Smooth muscle cell (in vitro differentiated cells): ENCODE measurements at regions not wholly inside any gene's neighbourhood (a gene's known extent, or its start where the extent isn't known, plus 50 kb on each side); places are given as distances from the start of the nearest gene placed in this dataset.
A peak's percentile ranks its signal among the peaks of the same experiment; 100 is the strongest.

Experiments used
- DNase-seq: peaks from one replicate; lab custom pipeline; 2025; ENCODE audit not compliant: unreplicated experiment; lab: John Stamatoyannopoulos, UW
- H2AFZ ChIP-seq: fragments of 200-600 bp; sonication (generic); 2 replicates; pipeline ENCODE4 v1.6.0; 2016; ENCODE audit warnings: antibody characterized with exemption, low read depth, mild to moderate bottlenecking
- H3F3A ChIP-seq: fragments of 200-600 bp; sonication (generic); 2 replicates; pipeline ENCODE4 v1.6.0; 2017; ENCODE audit warnings: antibody characterized with exemption, low read depth
- H3K27ac ChIP-seq: fragments of 200-600 bp; sonication (generic); 2 replicates; pipeline ENCODE4 v1.5.1; 2016; ENCODE audit warnings: low read depth, mild to moderate bottlenecking
- H3K27me3 ChIP-seq: fragments of 200-600 bp; sonication (generic); 2 replicates; pipeline ENCODE4 v1.6.1; 2016; ENCODE audit warnings: low read depth, mild to moderate bottlenecking
- H3K36me3 ChIP-seq: fragments of 200-600 bp; sonication (generic); 2 replicates; pipeline ENCODE4 v1.5.1; 2016; ENCODE audit warnings: low read depth
- H3K4me1 ChIP-seq: fragments of 200-600 bp; sonication (generic); 2 replicates; pipeline ENCODE4 v1.5.1; 2016; ENCODE audit warnings: low read depth
- H3K4me2 ChIP-seq: fragments of 200-600 bp; sonication (generic); 2 replicates; pipeline ENCODE4 v1.6.0; 2016; ENCODE audit warnings: mild to moderate bottlenecking
- H3K4me3 ChIP-seq: fragments of 200-600 bp; sonication (generic); 2 replicates; pipeline ENCODE4 v1.5.1; 2016; ENCODE audit warnings: mild to moderate bottlenecking
- H3K79me2 ChIP-seq: fragments of 200-600 bp; sonication (generic); 2 replicates; pipeline ENCODE4 v1.6.0; 2016; ENCODE audit warnings: low read depth, mild to moderate bottlenecking
- H3K9ac ChIP-seq: fragments of 200-600 bp; sonication (generic); 2 replicates; pipeline ENCODE4 v1.6.0; 2016; ENCODE audit warnings: low read depth
- H3K9me3 ChIP-seq: fragments of 200-600 bp; sonication (generic); replicated peaks from 2 replicates; pipeline ENCODE4 v1.5.1; 2016; ENCODE audit warnings: low read depth
- H4K20me1 ChIP-seq: fragments of 200-600 bp; sonication (generic); 2 replicates; pipeline ENCODE4 v1.6.0; 2016; ENCODE audit warnings: low read depth
- WGBS: methylation state at CpG from one replicate; pipeline ENCODE4 v1.1.7; 2016; ENCODE audit warnings: low lambda C conversion rate; 5-methylcytosine and 5-hydroxymethylcytosine counted together
- TF ChIP-seq, protein P1 (sequence below): fragments of 200-600 bp; sonication (generic); IDR thresholded peaks from 2 replicates; pipeline ENCODE4 v1.5.1; 2017; ENCODE audit warnings: borderline replicate concordance, mild to moderate bottlenecking, antibody characterized with exemption; ENCODE audit not compliant: insufficient read depth, poor library complexity, severe bottlenecking

DNA sequence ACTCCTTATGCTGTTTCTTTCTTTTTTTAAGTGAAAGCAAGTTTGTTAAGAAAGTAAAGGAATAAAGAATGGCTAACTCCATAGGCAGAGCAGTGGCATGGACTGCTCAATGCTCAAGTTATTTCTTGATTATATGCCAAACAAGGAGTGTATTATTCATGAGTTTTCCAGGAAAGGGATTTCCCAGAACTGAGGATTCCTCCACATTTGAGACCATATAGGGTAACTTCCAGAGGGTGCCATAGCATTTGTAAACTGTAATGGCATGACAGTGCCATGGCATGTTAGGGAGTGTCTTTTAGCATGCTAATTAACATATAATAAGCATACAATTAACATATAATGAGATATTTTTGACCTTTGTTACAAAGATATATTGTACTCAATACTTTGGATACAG lies 1034.5 kb upstream of the PHF14 start:
- peak overlapping the region; percentile 70 for H3K27ac ChIP-seq
- TF ChIP-seq, protein P1, sequence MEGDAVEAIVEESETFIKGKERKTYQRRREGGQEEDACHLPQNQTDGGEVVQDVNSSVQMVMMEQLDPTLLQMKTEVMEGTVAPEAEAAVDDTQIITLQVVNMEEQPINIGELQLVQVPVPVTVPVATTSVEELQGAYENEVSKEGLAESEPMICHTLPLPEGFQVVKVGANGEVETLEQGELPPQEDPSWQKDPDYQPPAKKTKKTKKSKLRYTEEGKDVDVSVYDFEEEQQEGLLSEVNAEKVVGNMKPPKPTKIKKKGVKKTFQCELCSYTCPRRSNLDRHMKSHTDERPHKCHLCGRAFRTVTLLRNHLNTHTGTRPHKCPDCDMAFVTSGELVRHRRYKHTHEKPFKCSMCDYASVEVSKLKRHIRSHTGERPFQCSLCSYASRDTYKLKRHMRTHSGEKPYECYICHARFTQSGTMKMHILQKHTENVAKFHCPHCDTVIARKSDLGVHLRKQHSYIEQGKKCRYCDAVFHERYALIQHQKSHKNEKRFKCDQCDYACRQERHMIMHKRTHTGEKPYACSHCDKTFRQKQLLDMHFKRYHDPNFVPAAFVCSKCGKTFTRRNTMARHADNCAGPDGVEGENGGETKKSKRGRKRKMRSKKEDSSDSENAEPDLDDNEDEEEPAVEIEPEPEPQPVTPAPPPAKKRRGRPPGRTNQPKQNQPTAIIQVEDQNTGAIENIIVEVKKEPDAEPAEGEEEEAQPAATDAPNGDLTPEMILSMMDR: no peak
- H3K79me2 ChIP-seq: no peaks in the 10 kb centered on the region
- H4K20me1 ChIP-seq: no peaks in the 10 kb centered on the region
- H3K36me3 ChIP-seq: no peaks in the 10 kb centered on the region
- H2AFZ ChIP-seq: peak overlapping the region; percentile 26
- DNase-seq: no peak
- peak overlapping the region; percentile 78 for H3K4me2 ChIP-seq
- H3K9me3 ChIP-seq: no peaks in the 10 kb centered on the region
- H3K4me3 ChIP-seq: no peak overlapping the region
- no peaks in the 10 kb centered on the region for H3F3A ChIP-seq
- H3K27me3 ChIP-seq: no peaks in the 10 kb centered on the region
- H3K9ac ChIP-seq: no peak overlapping the region
- H3K4me1 ChIP-seq: peaks cover 22% of the 10 kb centered on the region

DNA sequence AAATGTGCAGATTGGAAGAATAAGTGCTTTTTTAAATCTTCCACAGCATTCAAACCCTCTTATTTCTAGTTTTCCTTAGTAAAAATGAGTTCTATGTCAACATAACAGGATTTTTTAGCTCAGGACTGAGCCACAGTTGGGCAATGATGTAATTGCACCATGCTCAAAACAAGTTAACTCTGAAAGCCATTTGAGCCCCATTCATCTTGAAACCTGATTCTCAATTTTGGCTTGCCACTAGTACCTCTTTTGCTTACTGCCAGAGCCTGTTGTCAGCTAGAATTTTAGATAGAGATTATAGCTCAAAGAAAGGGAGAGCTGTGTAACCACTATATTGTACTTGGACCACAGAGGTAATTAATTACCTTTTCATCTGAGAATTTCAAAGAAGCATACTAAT lies 1028.5 kb upstream of the PHF14 start:
- Histone ChIP-seq H3K27ac (no peak overlapping the region), H3K9ac (no peak overlapping the region), H3K36me3 (no peaks in the 10 kb centered on the region), H3K79me2 (no peaks in the 10 kb centered on the region), H2AFZ (no peak overlapping the region), H3K9me3 (no peaks in the 10 kb centered on the region), H4K20me1 (no peaks in the 10 kb centered on the region), H3F3A (no peaks in the 10 kb centered on the region), H3K4me2 (no peak overlapping the region), H3K4me1 (no peaks in the 10 kb centered on the region), H3K4me3 (no peak overlapping the region), H3K27me3 (no peaks in the 10 kb centered on the region)
- no peak for DNase-seq
- TF ChIP-seq, protein P1: no peak

DNA sequence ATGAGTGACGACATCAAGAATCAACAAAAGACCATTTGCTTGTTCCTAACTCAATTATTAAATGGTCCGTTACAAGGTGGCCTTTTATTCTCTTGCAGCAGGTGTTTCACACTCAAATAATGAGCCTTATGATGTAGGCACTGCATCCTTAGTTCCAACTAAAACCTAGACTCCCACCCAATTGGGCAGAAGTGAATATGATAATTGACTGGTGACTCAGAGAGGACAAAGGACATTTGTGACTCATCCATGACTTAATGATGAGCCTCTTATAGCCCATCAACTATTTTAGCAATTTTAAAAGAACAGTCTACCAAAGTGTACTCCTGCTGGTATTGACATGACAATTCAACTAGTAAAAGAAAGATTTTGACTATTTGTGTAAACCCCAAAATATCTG lies 1027.8 kb upstream of the PHF14 start:
- Histone ChIP-seq H3K9me3 (no peaks in the 10 kb centered on the region), H3K36me3 (no peaks in the 10 kb centered on the region), H3K4me1 (no peaks in the 10 kb centered on the region), H3K4me3 (no peak overlapping the region), H4K20me1 (no peaks in the 10 kb centered on the region), H3K9ac (no peak overlapping the region), H3F3A (no peaks in the 10 kb centered on the region), H2AFZ (no peak overlapping the region), H3K4me2 (no peak overlapping the region), H3K27ac (no peak overlapping the region), H3K79me2 (no peaks in the 10 kb centered on the region), H3K27me3 (no peaks in the 10 kb centered on the region)
- 43% methylated on average over 2 of the region's 2 CpGs for WGBS
- TF ChIP-seq, protein P1: no peak
- DNase-seq: no peak

DNA sequence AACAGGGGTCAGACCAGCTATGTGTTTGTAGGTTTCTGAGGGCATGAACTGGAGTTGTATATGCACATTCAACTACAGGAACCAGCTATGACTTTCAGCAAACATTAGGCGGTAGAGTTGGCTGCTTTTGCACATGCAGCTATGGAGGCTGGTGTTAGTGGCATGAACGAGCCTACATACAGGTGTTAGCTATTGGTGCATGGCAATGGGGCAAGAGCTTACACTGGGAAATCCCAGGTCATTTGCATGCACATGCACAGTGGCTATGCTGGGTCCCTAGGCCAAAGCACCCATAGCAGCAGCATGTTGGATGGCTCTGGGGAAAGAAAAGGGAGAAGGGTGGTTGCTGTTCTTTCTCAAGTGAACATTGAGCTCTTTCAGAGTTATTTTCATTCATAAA lies 1018.5 kb upstream of the PHF14 start:
- no peak overlapping the region for H3K27ac ChIP-seq
- no peaks in the 10 kb centered on the region for H3K9me3 ChIP-seq
- H3K4me2 ChIP-seq: no peak overlapping the region
- H3K79me2 ChIP-seq: no peaks in the 10 kb centered on the region
- H3K4me3 ChIP-seq: no peak overlapping the region
- no peaks in the 10 kb centered on the region for H4K20me1 ChIP-seq
- no peak overlapping the region for H2AFZ ChIP-seq
- DNase-seq: no peak
- no peak overlapping the region for H3K9ac ChIP-seq
- no peaks in the 10 kb centered on the region for H3K36me3 ChIP-seq
- TF ChIP-seq, protein P1: no peak
- no peaks in the 10 kb centered on the region for H3F3A ChIP-seq
- 93% methylated on average over 2 of the region's 2 CpGs for WGBS
- H3K27me3 ChIP-seq: no peaks in the 10 kb centered on the region
- H3K4me1 ChIP-seq: no peaks in the 10 kb centered on the region
